Astrocyte (in vitro differentiated cells and primary cell): ENCODE measurements at regions not wholly inside any gene's neighbourhood (a gene's known extent, or its start where the extent isn't known, plus 50 kb on each side); places are given as distances from the start of the nearest gene placed in this dataset.

Experiments
- CTCF ChIP-seq: IDR thresholded peaks from 2 replicates; pipeline ENCODE4 v1.5.1; 2011; ENCODE audit warnings: low read depth, mild to moderate bottlenecking, inconsistent platforms, low read length, moderate library complexity; ENCODE audit not compliant: insufficient read depth
- EZH2 ChIP-seq: IDR thresholded peaks from 2 replicates; pipeline ENCODE4 v1.6.1; 2012; ENCODE audit warnings: mild to moderate bottlenecking, low read length, inconsistent platforms; ENCODE audit not compliant: insufficient read depth

GRCh38 chr6:24987446-24988115, 51.8 kb upstream of the RIPOR2 start:
- no peak for TF ChIP-seq CTCF
- TF ChIP-seq EZH2: no peak
